Calu3 (cell line): ENCODE measurements at regions not wholly inside any gene's neighbourhood (a gene's known extent, or its start where the extent isn't known, plus 50 kb on each side); places are given as distances from the start of the nearest gene placed in this dataset.

ENCODE experiments used
- BruUV-seq: library from RNA; stranded (reverse); fragments of 400-500 nt; replicated peaks from 2 replicates; lab custom pipeline; 2021; lab: Mats Ljungman, UMichigan
- CTCF ChIA-PET: fragments of 300-600 bp; sonication (Branson Sonifier 250); formaldehyde crosslinking; loops from one replicate; lab custom pipeline; 2022; ENCODE audit warnings: antibody characterized with exemption; lab: Charles Lee
- DNase-seq: peaks from one replicate; pipeline ENCODE4 v3.0.0; 2022
- H3K27ac Mint-ChIP-seq: one replicate; pipeline ENCODE4 v1.8.0; 2022; ENCODE audit warnings: mixed read lengths; ENCODE audit not compliant: unreplicated experiment
- H3K27me3 Mint-ChIP-seq: one replicate; pipeline ENCODE4 v1.8.0; 2022; ENCODE audit warnings: mixed read lengths; ENCODE audit not compliant: unreplicated experiment
- H3K36me3 Mint-ChIP-seq: one replicate; pipeline ENCODE4 v1.8.0; 2022; ENCODE audit warnings: mild to moderate bottlenecking, moderate library complexity, mixed read lengths; ENCODE audit not compliant: insufficient read depth, unreplicated experiment
- H3K4me1 Mint-ChIP-seq: one replicate; pipeline ENCODE4 v1.8.0; 2022; ENCODE audit warnings: mild to moderate bottlenecking, low read depth, mixed read lengths; ENCODE audit not compliant: unreplicated experiment
- H3K4me3 Mint-ChIP-seq: one replicate; pipeline ENCODE4 v1.8.0; 2022; ENCODE audit warnings: mild to moderate bottlenecking, low read depth, moderate library complexity, mixed read lengths; ENCODE audit not compliant: unreplicated experiment
- H3K9me3 Mint-ChIP-seq: one replicate; pipeline ENCODE4 v1.8.0; 2022; ENCODE audit warnings: low read depth, mixed read lengths; ENCODE audit not compliant: unreplicated experiment
- CTCF ChIP-seq: fragments of 200-600 bp; IDR thresholded peaks from one replicate; pipeline ENCODE4 v1.8.0; 2022; ENCODE audit warnings: antibody characterized with exemption; ENCODE audit not compliant: unreplicated experiment
- intact Hi-C: fragments of 100-400 bp; cut with micrococcal nuclease; formaldehyde crosslinking; loops from one replicate; pipeline ENCODE4 v1.10.0; 2022; ENCODE audit not compliant: unreplicated experiment

DNA sequence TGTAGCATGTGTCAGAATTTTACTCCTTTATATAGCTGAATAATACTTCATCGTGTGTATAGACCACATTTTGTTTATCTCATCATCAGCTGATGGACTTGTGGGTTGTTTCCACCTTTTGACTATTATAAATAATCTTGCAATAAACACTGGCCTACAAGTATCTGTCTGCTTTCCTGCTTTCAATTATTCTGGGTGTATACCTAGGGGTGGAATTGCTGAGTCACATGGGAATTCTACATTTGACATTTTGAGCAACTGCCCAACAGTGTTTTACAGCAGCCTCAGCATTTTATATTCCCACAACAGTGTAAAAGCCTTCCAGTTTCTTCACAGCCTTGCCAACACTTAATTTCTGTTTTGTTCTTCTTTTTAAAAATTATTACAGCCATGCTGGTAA lies 200.3 kb upstream of the PRSS1 start:
- Mint-ChIP-seq H3K27me3 (no peaks in the 10 kb centered on the region), H3K4me3 (no peak overlapping the region), H3K4me1 (peaks cover 7% of the 10 kb centered on the region), H3K36me3 (no peaks in the 10 kb centered on the region), H3K9me3 (no peaks in the 10 kb centered on the region), H3K27ac (no peak overlapping the region)
- no TSS peak for BruUV-seq
- CTCF ChIA-PET: no interaction called here
- intact Hi-C loops: no loop called here
- TF ChIP-seq CTCF: no peak
- DNase-seq: no peak

DNA sequence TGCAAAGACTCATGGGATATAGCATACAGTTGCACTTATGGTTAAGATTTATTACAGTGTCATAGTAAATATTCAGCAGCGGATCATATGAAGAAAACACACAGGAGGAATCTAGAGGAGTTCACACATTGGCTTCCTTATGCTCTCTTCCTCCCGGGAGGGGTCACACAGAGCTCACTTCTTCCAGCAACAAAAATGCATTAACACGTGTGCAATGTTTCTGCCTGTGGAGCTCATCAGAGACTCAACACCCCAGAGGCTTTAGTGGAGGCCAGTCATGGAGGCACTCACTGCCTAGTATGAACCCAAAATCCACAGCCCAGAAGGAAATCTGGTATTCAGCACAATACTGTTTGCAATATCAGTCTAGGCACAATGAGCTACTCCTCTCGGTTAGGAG lies 202.8 kb upstream of the PRSS1 start:
- DNase-seq: no peak
- no TSS peak for BruUV-seq
- CTCF ChIA-PET: interaction anchor here (0.6 to 1.2 kb wide), 2 partner anchors 10 to 41 kb away, joined by 3 read pairs; no protein-coding TSS in a partner anchor
- Mint-ChIP-seq H3K27me3 (no peaks in the 10 kb centered on the region), H3K4me1 (no peaks in the 10 kb centered on the region), H3K27ac (no peak overlapping the region), H3K36me3 (no peaks in the 10 kb centered on the region), H3K4me3 (no peak overlapping the region), H3K9me3 (no peaks in the 10 kb centered on the region)
- TF ChIP-seq CTCF: no peak
- intact Hi-C loops: no loop called here

- no peak overlapping the region for H3K4me3 Mint-ChIP-seq
Measured at GRCh38 chr7:142542942-142543341, 206.3 kb upstream of the PRSS1 start.

GRCh38 chr7:142542105-142542504 lies 207.2 kb upstream of the PRSS1 start:
- no peaks in the 10 kb centered on the region for H3K9me3 Mint-ChIP-seq
- DNase-seq: no peak
- H3K27me3 Mint-ChIP-seq: no peaks in the 10 kb centered on the region
- H3K36me3 Mint-ChIP-seq: no peaks in the 10 kb centered on the region
- CTCF ChIA-PET: interaction anchor here (1.2 kb wide), 1 partner anchor 46 kb away, joined by 5 read pairs; no protein-coding TSS in a partner anchor
- no peak overlapping the region for H3K27ac Mint-ChIP-seq
- no TSS peak for BruUV-seq
- intact Hi-C loops: no loop called here
- H3K4me3 Mint-ChIP-seq: no peak overlapping the region
- TF ChIP-seq CTCF: no peak
- peaks cover 9% of the 10 kb centered on the region for H3K4me1 Mint-ChIP-seq

More at GRCh38 chr7:142542942-142543341, 206.3 kb upstream of the PRSS1 start:
- Mint-ChIP-seq H3K27me3 (no peaks in the 10 kb centered on the region), H3K36me3 (no peaks in the 10 kb centered on the region), H3K27ac (no peak overlapping the region), H3K9me3 (no peaks in the 10 kb centered on the region), H3K4me1 (peaks cover 9% of the 10 kb centered on the region)
- CTCF ChIA-PET: interaction anchor here (0.8 to 1.2 kb wide), 2 partner anchors 14 to 45 kb away, joined by 3 read pairs; no protein-coding TSS in a partner anchor
- TF ChIP-seq CTCF: no peak
- intact Hi-C loops: no loop called here
- DNase-seq: no peak
- BruUV-seq: no TSS peak
